Type B pancreatic cell (in vitro differentiated cells): ENCODE measurements at regions not wholly inside any gene's neighbourhood (a gene's known extent, or its start where the extent isn't known, plus 50 kb on each side); places are given as distances from the start of the nearest gene placed in this dataset.

Experiments
- DNase-seq: peaks from one replicate; pipeline ENCODE4 v3.0.0; 2021; ENCODE audit warnings: mixed read lengths; ENCODE audit not compliant: unreplicated experiment; ENCODE audit errors: extremely low spot score
- H3K27ac Mint-ChIP-seq: 2 replicates; pipeline ENCODE4 v1.8.0; 2021; ENCODE audit warnings: mild to moderate bottlenecking, mixed read lengths
- H3K27me3 Mint-ChIP-seq: 2 replicates; pipeline ENCODE4 v1.8.0; 2021; ENCODE audit warnings: mixed read lengths
- H3K36me3 Mint-ChIP-seq: 2 replicates; pipeline ENCODE4 v1.8.0; 2021; ENCODE audit warnings: mixed read lengths
- H3K4me1 Mint-ChIP-seq: one replicate; pipeline ENCODE4 v1.8.0; 2021; ENCODE audit warnings: mixed read lengths; ENCODE audit not compliant: unreplicated experiment
- H3K4me3 Mint-ChIP-seq: 2 replicates; pipeline ENCODE4 v1.8.0; 2021; ENCODE audit warnings: mild to moderate bottlenecking, mixed read lengths
- H3K9me3 Mint-ChIP-seq: 2 replicates; pipeline ENCODE4 v1.8.0; 2021; ENCODE audit warnings: mixed read lengths
- TF ChIP-seq, protein P1 (sequence below): fragments of 200-600 bp; sonication (generic); conservative IDR thresholded peaks from 2 replicates; pipeline ENCODE4 v1.5.0; 2021; ENCODE audit warnings: antibody characterized with exemption, mild to moderate bottlenecking

DNA sequence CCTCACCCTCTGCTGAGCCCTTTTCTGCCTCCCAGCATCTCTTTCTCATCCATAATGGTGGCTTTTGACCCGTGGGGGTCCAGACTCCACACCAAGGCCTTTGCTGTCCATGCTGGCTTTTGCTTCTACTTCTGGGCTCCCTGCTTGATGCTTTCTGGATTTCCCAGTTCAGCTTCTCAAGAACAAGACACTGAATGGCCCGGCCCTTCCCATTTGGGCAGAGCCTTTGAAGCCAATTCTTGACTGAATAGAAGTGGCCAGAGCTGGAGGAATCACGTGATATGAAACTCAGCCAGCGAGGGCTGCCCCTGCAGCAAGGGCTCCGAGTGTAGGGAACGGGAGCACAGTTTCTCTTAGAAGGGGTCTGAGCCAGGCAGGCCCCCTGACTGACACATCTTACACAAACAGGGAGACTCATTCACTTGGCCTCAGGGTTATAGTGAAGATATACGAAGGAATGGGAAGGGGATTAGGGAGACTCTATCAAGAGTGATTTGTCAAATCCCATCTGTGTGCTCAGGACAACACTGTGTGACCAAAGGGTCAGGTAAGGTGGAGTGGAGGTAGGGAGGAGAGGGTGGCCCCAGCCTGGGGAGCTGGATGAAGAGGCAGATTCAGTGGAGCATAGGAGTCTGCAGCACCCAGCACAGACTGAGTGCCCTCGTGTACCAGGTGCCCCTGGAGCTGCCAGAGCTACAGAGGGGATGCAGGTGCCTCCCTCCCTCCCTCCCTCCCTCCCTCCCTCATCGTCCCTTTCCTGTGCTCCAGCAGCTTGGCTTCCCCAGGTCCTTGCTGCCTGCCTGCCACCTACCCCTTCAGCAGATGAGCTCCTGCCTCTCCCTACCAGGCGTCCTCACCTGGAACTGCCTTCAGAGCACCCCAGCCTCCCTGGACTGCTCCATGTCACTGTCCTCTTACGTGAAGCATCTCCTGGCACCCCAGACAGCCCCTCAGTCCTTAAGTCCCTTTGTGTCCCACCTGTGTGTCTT lies 106.0 kb downstream of the TRIM29 start:
- H3K27me3 Mint-ChIP-seq: peaks cover 9% of the 10 kb centered on the region
- H3K9me3 Mint-ChIP-seq: peaks cover 12% of the 10 kb centered on the region
- no peak for DNase-seq
- TF ChIP-seq, protein P1, sequence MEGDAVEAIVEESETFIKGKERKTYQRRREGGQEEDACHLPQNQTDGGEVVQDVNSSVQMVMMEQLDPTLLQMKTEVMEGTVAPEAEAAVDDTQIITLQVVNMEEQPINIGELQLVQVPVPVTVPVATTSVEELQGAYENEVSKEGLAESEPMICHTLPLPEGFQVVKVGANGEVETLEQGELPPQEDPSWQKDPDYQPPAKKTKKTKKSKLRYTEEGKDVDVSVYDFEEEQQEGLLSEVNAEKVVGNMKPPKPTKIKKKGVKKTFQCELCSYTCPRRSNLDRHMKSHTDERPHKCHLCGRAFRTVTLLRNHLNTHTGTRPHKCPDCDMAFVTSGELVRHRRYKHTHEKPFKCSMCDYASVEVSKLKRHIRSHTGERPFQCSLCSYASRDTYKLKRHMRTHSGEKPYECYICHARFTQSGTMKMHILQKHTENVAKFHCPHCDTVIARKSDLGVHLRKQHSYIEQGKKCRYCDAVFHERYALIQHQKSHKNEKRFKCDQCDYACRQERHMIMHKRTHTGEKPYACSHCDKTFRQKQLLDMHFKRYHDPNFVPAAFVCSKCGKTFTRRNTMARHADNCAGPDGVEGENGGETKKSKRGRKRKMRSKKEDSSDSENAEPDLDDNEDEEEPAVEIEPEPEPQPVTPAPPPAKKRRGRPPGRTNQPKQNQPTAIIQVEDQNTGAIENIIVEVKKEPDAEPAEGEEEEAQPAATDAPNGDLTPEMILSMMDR: no peak
- peaks cover 12% of the 10 kb centered on the region for H3K4me1 Mint-ChIP-seq
- no peak overlapping the region for H3K4me3 Mint-ChIP-seq
- no peak overlapping the region for H3K27ac Mint-ChIP-seq
- no peaks in the 10 kb centered on the region for H3K36me3 Mint-ChIP-seq

DNA sequence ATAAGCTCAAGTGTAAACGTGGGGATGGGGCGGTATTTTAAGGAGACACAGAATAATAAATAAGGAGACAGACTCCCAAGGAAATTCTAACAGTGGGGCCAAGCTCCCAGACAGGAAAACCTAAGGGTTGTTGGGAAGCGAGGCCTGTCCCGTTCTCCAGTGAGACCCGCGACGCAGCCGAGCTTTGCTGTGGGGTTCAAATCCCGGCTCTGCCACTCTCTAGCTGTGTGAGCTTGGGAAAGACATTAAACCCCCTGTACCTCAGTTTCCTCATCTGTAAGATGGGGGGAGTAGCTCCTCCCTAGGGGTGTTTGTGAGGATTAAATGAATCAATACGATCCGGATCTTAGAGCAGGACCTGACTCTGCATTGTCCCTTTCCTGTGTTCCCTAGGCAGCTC lies 106.8 kb downstream of the TRIM29 start:
- Mint-ChIP-seq H3K4me1 (peaks cover 12% of the 10 kb centered on the region), H3K9me3 (peaks cover 4% of the 10 kb centered on the region), H3K4me3 (no peak overlapping the region), H3K36me3 (no peaks in the 10 kb centered on the region), H3K27ac (no peak overlapping the region), H3K27me3 (peaks cover 9% of the 10 kb centered on the region)
- no peak for DNase-seq
- TF ChIP-seq, protein P1: no peak

DNA sequence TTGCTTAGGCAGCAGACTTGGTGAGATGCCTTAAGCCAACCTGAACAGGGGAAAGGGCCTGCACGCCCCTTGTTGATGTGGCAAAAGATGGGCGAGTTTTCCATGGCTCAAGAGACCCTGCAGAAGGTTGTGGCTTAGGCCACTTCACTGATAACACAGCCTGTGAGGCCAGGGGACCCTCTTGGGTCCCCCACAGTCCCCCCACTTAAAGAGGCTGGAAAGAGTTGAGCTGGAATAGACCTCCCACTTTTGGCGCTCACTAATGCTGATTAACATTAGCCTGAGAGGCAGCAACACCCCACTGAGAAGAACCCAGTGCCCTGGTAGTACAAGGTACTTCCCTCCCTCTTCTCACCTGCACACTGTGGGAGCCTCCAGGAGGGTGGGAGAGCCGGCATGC lies 107.5 kb downstream of the TRIM29 start:
- Mint-ChIP-seq H3K4me3 (no peak overlapping the region), H3K27me3 (peaks cover 9% of the 10 kb centered on the region), H3K9me3 (no peaks in the 10 kb centered on the region), H3K36me3 (no peaks in the 10 kb centered on the region), H3K4me1 (peaks cover 12% of the 10 kb centered on the region), H3K27ac (no peak overlapping the region)
- TF ChIP-seq, protein P1: no peak
- DNase-seq: no peak

DNA sequence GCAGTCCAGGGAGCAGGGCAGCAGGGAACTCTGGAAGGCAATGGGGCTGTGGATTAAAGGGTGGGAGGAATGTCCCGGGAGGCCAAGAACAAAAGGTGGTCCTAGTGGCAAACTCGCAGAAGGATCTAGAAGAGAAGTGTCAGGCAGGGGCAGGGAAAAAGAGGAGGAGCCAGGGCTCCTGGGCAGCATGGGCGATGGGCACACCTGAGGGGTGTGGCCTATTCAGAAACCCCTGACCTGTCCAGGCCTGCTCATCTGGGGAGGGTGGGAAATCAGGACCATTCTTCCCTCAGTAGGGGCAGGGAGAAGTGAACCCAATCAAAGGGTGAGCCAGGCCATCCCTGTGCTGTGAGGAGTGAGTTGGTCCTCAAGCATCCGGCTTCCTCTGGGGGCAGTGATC lies 108.6 kb downstream of the TRIM29 start:
- H3K27ac Mint-ChIP-seq: no peak overlapping the region
- TF ChIP-seq, protein P1: no peak
- H3K4me3 Mint-ChIP-seq: no peak overlapping the region
- no peaks in the 10 kb centered on the region for H3K9me3 Mint-ChIP-seq
- H3K36me3 Mint-ChIP-seq: no peaks in the 10 kb centered on the region
- peaks cover 12% of the 10 kb centered on the region for H3K4me1 Mint-ChIP-seq
- H3K27me3 Mint-ChIP-seq: peaks cover 9% of the 10 kb centered on the region
- no peak for DNase-seq

- DNase-seq: no peak
- Mint-ChIP-seq H3K4me3 (no peak overlapping the region), H3K27ac (no peak overlapping the region), H3K4me1 (peaks cover 14% of the 10 kb centered on the region), H3K27me3 (peaks cover 9% of the 10 kb centered on the region), H3K9me3 (no peaks in the 10 kb centered on the region), H3K36me3 (no peaks in the 10 kb centered on the region)
- TF ChIP-seq, protein P1: no peak
These were observed 109.0 kb downstream of the TRIM29 start for GRCh38 chr11:120028897-120029258.
